ENCODE measurements at regions not wholly inside any gene's neighbourhood (a gene's known extent, or its start where the extent isn't known, plus 50 kb on each side); places are given as distances from the start of the nearest gene placed in this dataset.

GRCh38 chr3:22899441-22899840, 303.7 kb upstream of the UBE2E2 start:
- TF ChIP-seq MXI1 (IDR thresholded peaks at IDR 0.05; ENCODE audit: low read depth, low read length) (no peak), JUND (IDR thresholded peaks at IDR 0.05) (no peak), GATA2 (CRISPR knock-in tag; IDR thresholded peaks at IDR 0.05) (no peak), MEF2A (IDR thresholded peaks at IDR 0.05; ENCODE audit: borderline replicate concordance, low read depth) (no peak)
- TF ChIP-seq, protein P1, sequence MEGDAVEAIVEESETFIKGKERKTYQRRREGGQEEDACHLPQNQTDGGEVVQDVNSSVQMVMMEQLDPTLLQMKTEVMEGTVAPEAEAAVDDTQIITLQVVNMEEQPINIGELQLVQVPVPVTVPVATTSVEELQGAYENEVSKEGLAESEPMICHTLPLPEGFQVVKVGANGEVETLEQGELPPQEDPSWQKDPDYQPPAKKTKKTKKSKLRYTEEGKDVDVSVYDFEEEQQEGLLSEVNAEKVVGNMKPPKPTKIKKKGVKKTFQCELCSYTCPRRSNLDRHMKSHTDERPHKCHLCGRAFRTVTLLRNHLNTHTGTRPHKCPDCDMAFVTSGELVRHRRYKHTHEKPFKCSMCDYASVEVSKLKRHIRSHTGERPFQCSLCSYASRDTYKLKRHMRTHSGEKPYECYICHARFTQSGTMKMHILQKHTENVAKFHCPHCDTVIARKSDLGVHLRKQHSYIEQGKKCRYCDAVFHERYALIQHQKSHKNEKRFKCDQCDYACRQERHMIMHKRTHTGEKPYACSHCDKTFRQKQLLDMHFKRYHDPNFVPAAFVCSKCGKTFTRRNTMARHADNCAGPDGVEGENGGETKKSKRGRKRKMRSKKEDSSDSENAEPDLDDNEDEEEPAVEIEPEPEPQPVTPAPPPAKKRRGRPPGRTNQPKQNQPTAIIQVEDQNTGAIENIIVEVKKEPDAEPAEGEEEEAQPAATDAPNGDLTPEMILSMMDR (IDR thresholded peaks at IDR 0.05): no peak
- Histone ChIP-seq H3K4me2 (no peak overlapping the region), H2AFZ (ENCODE audit: low read depth) (no peak overlapping the region), H3K9ac (no peak overlapping the region), H3K9me2 (no peaks in the 10 kb centered on the region), H3K79me2 (ENCODE audit: insufficient read depth) (no peaks in the 10 kb centered on the region), H3F3A (replicated peaks; ENCODE audit: insufficient read depth) (no peaks in the 10 kb centered on the region), H3K36me3 (replicated peaks in 1 of 2; ENCODE audit: control insufficient read depth in 1 of 2, insufficient read depth in 2 of 2, low read length in 1 of 2) (no peaks in the 10 kb centered on the region), H3K27me3 (ENCODE audit: insufficient read depth) (no peaks in the 10 kb centered on the region), H3K9me3 (no peaks in the 10 kb centered on the region), H3K4me1 (ENCODE audit: control insufficient read depth in 1 of 2, insufficient read depth in 2 of 2, low read depth in 1 of 2, low read length in 1 of 2) (no peaks in the 10 kb centered on the region; a peak in 1 of 4 replicates), H3K4me3 (ENCODE audit: low read depth in 2 of 2, low read length in 1 of 2) (no peak overlapping the region), H3K27ac (ENCODE audit: low read depth in 2 of 2, low read length in 1 of 2) (no peak overlapping the region), H4K20me1 (ENCODE audit: insufficient read depth) (no peaks in the 10 kb centered on the region)
- no peak for DNase-seq
- WGBS (ENCODE audit: low lambda C conversion rate): 40% methylated on average over 4 of the region's 4 CpGs
- ChIA-PET CTCF (no interaction called here), POLR2A (no interaction called here)

- Histone ChIP-seq H2AFZ (ENCODE audit: low read depth) (no peak overlapping the region), H3K9me2 (no peaks in the 10 kb centered on the region), H4K20me1 (ENCODE audit: insufficient read depth) (no peaks in the 10 kb centered on the region), H3K36me3 (replicated peaks in 1 of 2; ENCODE audit: control insufficient read depth in 1 of 2, insufficient read depth in 2 of 2, low read length in 1 of 2) (no peaks in the 10 kb centered on the region), H3K9me3 (no peaks in the 10 kb centered on the region), H3K4me3 (ENCODE audit: low read depth in 2 of 2, low read length in 1 of 2) (no peak overlapping the region), H3K9ac (no peak overlapping the region), H3K27me3 (ENCODE audit: insufficient read depth) (no peaks in the 10 kb centered on the region), H3K4me1 (ENCODE audit: control insufficient read depth in 1 of 2, insufficient read depth in 2 of 2, low read depth in 1 of 2, low read length in 1 of 2) (no peaks in the 10 kb centered on the region; a peak in 1 of 4 replicates), H3K27ac (ENCODE audit: low read depth in 2 of 2, low read length in 1 of 2) (no peak overlapping the region), H3F3A (replicated peaks; ENCODE audit: insufficient read depth) (no peaks in the 10 kb centered on the region), H3K79me2 (ENCODE audit: insufficient read depth) (no peaks in the 10 kb centered on the region), H3K4me2 (no peak overlapping the region)
- ChIA-PET CTCF (no interaction called here), POLR2A (no interaction called here)
- no peak for DNase-seq
- TF ChIP-seq SMC3 (IDR thresholded peaks at IDR 0.05; ENCODE audit: low read depth, low read length) (no peak), RXRA (IDR thresholded peaks at IDR 0.05; ENCODE audit: borderline replicate concordance, low read depth) (no peak), YY1 (IDR thresholded peaks at IDR 0.05; ENCODE audit: low read depth) (no peak), MEF2A (IDR thresholded peaks at IDR 0.05; ENCODE audit: borderline replicate concordance, low read depth) (no peak), MXI1 (IDR thresholded peaks at IDR 0.05; ENCODE audit: low read depth, low read length) (no peak), GATA2 (CRISPR knock-in tag; IDR thresholded peaks at IDR 0.05) (no peak), NRF1 (IDR thresholded peaks at IDR 0.05; ENCODE audit: low read depth, low read length) (no peak), EZH2phosphoT487 (IDR thresholded peaks at IDR 0.05; ENCODE audit: borderline replicate concordance, low read depth) (no peak), USF1 (IDR thresholded peaks at IDR 0.05; ENCODE audit: borderline replicate concordance, low read depth) (no peak), EP300 (IDR thresholded peaks at IDR 0.05; ENCODE audit: borderline replicate concordance in 1 of 2, low read depth in 1 of 2, low read length in 1 of 2) (no peak), FOSL2 (IDR thresholded peaks at IDR 0.05; ENCODE audit: borderline replicate concordance, low read depth) (no peak)
- TF ChIP-seq, protein P2, sequence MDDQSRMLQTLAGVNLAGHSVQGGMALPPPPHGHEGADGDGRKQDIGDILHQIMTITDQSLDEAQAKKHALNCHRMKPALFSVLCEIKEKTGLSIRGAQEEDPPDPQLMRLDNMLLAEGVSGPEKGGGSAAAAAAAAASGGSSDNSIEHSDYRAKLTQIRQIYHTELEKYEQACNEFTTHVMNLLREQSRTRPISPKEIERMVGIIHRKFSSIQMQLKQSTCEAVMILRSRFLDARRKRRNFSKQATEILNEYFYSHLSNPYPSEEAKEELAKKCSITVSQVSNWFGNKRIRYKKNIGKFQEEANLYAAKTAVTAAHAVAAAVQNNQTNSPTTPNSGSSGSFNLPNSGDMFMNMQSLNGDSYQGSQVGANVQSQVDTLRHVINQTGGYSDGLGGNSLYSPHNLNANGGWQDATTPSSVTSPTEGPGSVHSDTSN (IDR thresholded peaks at IDR 0.05): no peak
- whole genome bisulfite sequencing (ENCODE audit: low lambda C conversion rate): 43% methylated on average over 2 of the region's 2 CpGs
These were observed 302.8 kb upstream of the UBE2E2 start for GRCh38 chr3:22900296-22900695.

Measured in SK-N-SH (cell line).